HEK293T (cell line): ENCODE measurements at regions not wholly inside any gene's neighbourhood (a gene's known extent, or its start where the extent isn't known, plus 50 kb on each side); places are given as distances from the start of the nearest gene placed in this dataset.

Experiments used
- CTBP1 ChIP-seq: fragments of 450-650 bp; IDR thresholded peaks from 2 replicates; pipeline ENCODE4 v1.6.1; 2016; ENCODE audit warnings: borderline replicate concordance
- ELF4 ChIP-seq: fragments of 450-650 bp; IDR thresholded peaks from 2 replicates; pipeline ENCODE4 v1.6.1; 2017; ENCODE audit warnings: antibody characterized with exemption
- FOXA1 ChIP-seq: fragments of 450-650 bp; IDR thresholded peaks from 2 replicates; pipeline ENCODE4 v1.6.1; 2016; ENCODE audit warnings: mild to moderate bottlenecking
- FOXK2 ChIP-seq: fragments of 450-650 bp; IDR thresholded peaks from 2 replicates; pipeline ENCODE4 v1.6.1; 2016; ENCODE audit warnings: mild to moderate bottlenecking
- FOXM1 ChIP-seq: fragments of 450-650 bp; IDR thresholded peaks from 2 replicates; pipeline ENCODE4 v1.6.1; 2017; ENCODE audit warnings: mild to moderate bottlenecking, borderline replicate concordance
- L3MBTL2 ChIP-seq: fragments of 450-650 bp; conservative IDR thresholded peaks from 2 replicates; pipeline ENCODE4 v1.6.1; 2016; ENCODE audit warnings: mild to moderate bottlenecking
- NFRKB ChIP-seq: fragments of 450-650 bp; IDR thresholded peaks from 2 replicates; pipeline ENCODE4 v1.6.1; 2016; ENCODE audit warnings: mild to moderate bottlenecking, moderate library complexity
- SP1 ChIP-seq: fragments of 450-650 bp; IDR thresholded peaks from 2 replicates; pipeline ENCODE4 v1.6.1; 2017
- SUZ12 ChIP-seq: fragments of 450-650 bp; IDR thresholded peaks from 2 replicates; pipeline ENCODE4 v1.6.1; 2016; ENCODE audit warnings: mild to moderate bottlenecking
- TARDBP ChIP-seq: fragments of 450-650 bp; IDR thresholded peaks from 2 replicates; pipeline ENCODE4 v1.6.1; 2016
- TF ChIP-seq, protein P1 (sequence below): fragments of 450-650 bp; IDR thresholded peaks from 2 replicates; pipeline ENCODE4 v1.6.1; 2016

DNA sequence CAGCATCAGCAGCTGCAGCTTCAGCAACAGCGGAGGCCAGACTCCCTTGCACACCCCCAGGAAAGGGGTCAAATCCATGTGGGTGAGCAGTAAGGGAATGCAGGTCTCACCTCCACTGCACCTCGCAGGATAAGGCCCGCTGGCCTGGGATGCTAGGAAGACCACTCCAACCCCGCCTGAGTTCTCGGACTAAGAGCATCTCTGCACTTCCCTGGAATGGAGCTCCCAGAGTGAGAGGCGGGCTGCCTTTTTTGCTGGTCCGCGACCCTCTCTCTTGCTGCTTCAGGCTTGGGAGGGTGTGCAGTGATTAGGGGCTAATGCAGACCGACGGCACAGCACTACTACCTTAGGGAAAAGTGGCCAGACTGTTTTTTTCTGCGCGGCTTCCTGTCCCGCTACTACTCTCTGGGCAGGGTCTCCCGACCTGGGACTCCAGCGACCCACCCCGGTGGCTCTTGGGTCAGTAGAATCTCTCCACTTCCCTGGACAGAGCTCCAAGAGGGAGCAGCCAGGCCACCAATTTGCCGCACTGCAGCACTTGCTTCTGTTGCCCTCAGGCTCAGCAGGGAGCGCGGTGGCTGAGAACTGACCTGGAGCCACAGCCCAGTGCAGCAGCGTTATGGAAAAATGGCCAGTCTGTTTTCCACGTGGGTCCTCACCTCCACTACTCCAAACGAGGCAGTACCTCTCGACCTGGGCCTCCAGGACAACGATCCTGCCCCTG is 480.4 kb downstream of the CDH8 start:
- TF ChIP-seq SP1 = no peak
- no peak for TF ChIP-seq FOXM1
- TF ChIP-seq ELF4 = no peak
- TF ChIP-seq SUZ12 = no peak
- TF ChIP-seq, protein P1, sequence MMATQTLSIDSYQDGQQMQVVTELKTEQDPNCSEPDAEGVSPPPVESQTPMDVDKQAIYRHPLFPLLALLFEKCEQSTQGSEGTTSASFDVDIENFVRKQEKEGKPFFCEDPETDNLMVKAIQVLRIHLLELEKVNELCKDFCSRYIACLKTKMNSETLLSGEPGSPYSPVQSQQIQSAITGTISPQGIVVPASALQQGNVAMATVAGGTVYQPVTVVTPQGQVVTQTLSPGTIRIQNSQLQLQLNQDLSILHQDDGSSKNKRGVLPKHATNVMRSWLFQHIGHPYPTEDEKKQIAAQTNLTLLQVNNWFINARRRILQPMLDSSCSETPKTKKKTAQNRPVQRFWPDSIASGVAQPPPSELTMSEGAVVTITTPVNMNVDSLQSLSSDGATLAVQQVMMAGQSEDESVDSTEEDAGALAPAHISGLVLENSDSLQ = no peak
- no peak for TF ChIP-seq NFRKB
- no peak for TF ChIP-seq TARDBP
- no peak for TF ChIP-seq CTBP1
- TF ChIP-seq L3MBTL2 = no peak
- TF ChIP-seq FOXK2 = no peak
- TF ChIP-seq FOXA1 = no peak
